Smooth muscle cell (in vitro differentiated cells): ENCODE measurements at regions not wholly inside any gene's neighbourhood (a gene's known extent, or its start where the extent isn't known, plus 50 kb on each side); places are given as distances from the start of the nearest gene placed in this dataset.

Experiments
- DNase-seq: peaks from one replicate; lab custom pipeline; 2025; ENCODE audit not compliant: unreplicated experiment; lab: John Stamatoyannopoulos, UW
- H2AFZ ChIP-seq: fragments of 200-600 bp; sonication (generic); 2 replicates; pipeline ENCODE4 v1.6.0; 2016; ENCODE audit warnings: antibody characterized with exemption, low read depth, mild to moderate bottlenecking
- H3F3A ChIP-seq: fragments of 200-600 bp; sonication (generic); 2 replicates; pipeline ENCODE4 v1.6.0; 2017; ENCODE audit warnings: antibody characterized with exemption, low read depth
- H3K27ac ChIP-seq: fragments of 200-600 bp; sonication (generic); 2 replicates; pipeline ENCODE4 v1.5.1; 2016; ENCODE audit warnings: low read depth, mild to moderate bottlenecking
- H3K27me3 ChIP-seq: fragments of 200-600 bp; sonication (generic); 2 replicates; pipeline ENCODE4 v1.6.1; 2016; ENCODE audit warnings: low read depth, mild to moderate bottlenecking
- H3K36me3 ChIP-seq: fragments of 200-600 bp; sonication (generic); 2 replicates; pipeline ENCODE4 v1.5.1; 2016; ENCODE audit warnings: low read depth
- H3K4me1 ChIP-seq: fragments of 200-600 bp; sonication (generic); 2 replicates; pipeline ENCODE4 v1.5.1; 2016; ENCODE audit warnings: low read depth
- H3K4me2 ChIP-seq: fragments of 200-600 bp; sonication (generic); 2 replicates; pipeline ENCODE4 v1.6.0; 2016; ENCODE audit warnings: mild to moderate bottlenecking
- H3K4me3 ChIP-seq: fragments of 200-600 bp; sonication (generic); 2 replicates; pipeline ENCODE4 v1.5.1; 2016; ENCODE audit warnings: mild to moderate bottlenecking
- H3K79me2 ChIP-seq: fragments of 200-600 bp; sonication (generic); 2 replicates; pipeline ENCODE4 v1.6.0; 2016; ENCODE audit warnings: low read depth, mild to moderate bottlenecking
- H3K9ac ChIP-seq: fragments of 200-600 bp; sonication (generic); 2 replicates; pipeline ENCODE4 v1.6.0; 2016; ENCODE audit warnings: low read depth
- H3K9me3 ChIP-seq: fragments of 200-600 bp; sonication (generic); replicated peaks from 2 replicates; pipeline ENCODE4 v1.5.1; 2016; ENCODE audit warnings: low read depth
- H4K20me1 ChIP-seq: fragments of 200-600 bp; sonication (generic); 2 replicates; pipeline ENCODE4 v1.6.0; 2016; ENCODE audit warnings: low read depth
- WGBS: methylation state at CpG from one replicate; pipeline ENCODE4 v1.1.7; 2016; ENCODE audit warnings: low lambda C conversion rate; 5-methylcytosine and 5-hydroxymethylcytosine counted together
- TF ChIP-seq, protein P1 (sequence below): fragments of 200-600 bp; sonication (generic); IDR thresholded peaks from 2 replicates; pipeline ENCODE4 v1.5.1; 2017; ENCODE audit warnings: borderline replicate concordance, mild to moderate bottlenecking, antibody characterized with exemption; ENCODE audit not compliant: insufficient read depth, poor library complexity, severe bottlenecking

DNA sequence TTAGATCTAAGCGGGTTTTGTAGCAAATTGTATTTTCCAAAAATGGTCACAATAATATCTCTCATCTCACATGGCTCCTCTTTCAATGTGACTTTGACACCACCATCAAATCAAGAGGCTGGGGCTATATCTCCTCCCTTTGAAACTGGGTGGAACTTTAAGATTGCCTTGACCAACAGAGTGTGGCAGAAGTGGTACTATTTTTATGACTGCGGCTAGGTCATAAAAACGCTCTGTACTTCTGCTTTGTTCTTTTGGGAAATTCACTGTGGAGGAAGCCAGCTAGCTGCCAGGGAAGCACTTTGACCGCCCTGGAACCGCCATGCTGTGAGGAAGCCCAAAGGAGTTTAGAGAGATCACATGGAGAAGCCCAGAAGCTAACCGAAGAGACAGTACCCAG lies 50.7 kb upstream of the ACOT11 start:
- H3K9me3 ChIP-seq = no peaks in the 10 kb centered on the region
- no peaks in the 10 kb centered on the region for H4K20me1 ChIP-seq
- 93% methylated on average over 6 of the region's 6 CpGs for WGBS
- H3F3A ChIP-seq = no peaks in the 10 kb centered on the region
- no peaks in the 10 kb centered on the region for H3K79me2 ChIP-seq
- no peak overlapping the region for H3K27ac ChIP-seq
- TF ChIP-seq, protein P1, sequence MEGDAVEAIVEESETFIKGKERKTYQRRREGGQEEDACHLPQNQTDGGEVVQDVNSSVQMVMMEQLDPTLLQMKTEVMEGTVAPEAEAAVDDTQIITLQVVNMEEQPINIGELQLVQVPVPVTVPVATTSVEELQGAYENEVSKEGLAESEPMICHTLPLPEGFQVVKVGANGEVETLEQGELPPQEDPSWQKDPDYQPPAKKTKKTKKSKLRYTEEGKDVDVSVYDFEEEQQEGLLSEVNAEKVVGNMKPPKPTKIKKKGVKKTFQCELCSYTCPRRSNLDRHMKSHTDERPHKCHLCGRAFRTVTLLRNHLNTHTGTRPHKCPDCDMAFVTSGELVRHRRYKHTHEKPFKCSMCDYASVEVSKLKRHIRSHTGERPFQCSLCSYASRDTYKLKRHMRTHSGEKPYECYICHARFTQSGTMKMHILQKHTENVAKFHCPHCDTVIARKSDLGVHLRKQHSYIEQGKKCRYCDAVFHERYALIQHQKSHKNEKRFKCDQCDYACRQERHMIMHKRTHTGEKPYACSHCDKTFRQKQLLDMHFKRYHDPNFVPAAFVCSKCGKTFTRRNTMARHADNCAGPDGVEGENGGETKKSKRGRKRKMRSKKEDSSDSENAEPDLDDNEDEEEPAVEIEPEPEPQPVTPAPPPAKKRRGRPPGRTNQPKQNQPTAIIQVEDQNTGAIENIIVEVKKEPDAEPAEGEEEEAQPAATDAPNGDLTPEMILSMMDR = no peak
- no peak overlapping the region for H3K9ac ChIP-seq
- H3K4me3 ChIP-seq = no peak overlapping the region
- no peak overlapping the region for H2AFZ ChIP-seq
- no peak for DNase-seq
- no peak overlapping the region for H3K4me2 ChIP-seq
- H3K27me3 ChIP-seq = no peaks in the 10 kb centered on the region
- H3K4me1 ChIP-seq = peaks cover 12% of the 10 kb centered on the region
- no peaks in the 10 kb centered on the region for H3K36me3 ChIP-seq

DNA sequence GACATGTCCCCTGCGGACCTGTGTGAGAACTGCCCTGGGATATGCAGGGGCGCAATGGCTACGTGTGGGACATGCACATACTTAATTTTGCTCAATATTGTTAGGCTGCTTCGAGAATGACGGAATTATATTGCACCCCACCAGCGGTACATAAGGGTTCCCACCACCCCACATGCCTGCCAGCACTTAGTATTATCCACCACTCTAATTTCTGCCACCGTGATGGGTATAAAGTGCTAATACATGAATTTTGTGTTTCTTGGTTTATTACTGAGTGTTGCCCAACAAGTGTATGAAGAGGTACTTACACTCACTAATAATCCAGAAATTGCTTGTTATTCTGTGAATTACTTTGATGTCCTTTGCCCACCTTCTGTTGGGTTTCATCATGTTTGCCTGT lies 52.1 kb upstream of the ACOT11 start:
- Histone ChIP-seq H3F3A (no peaks in the 10 kb centered on the region), H3K9ac (no peak overlapping the region), H3K79me2 (no peaks in the 10 kb centered on the region), H3K4me1 (peaks cover 15% of the 10 kb centered on the region), H3K4me2 (no peak overlapping the region), H3K27me3 (no peaks in the 10 kb centered on the region), H2AFZ (no peak overlapping the region), H3K27ac (no peak overlapping the region), H3K4me3 (no peak overlapping the region), H3K36me3 (no peaks in the 10 kb centered on the region), H4K20me1 (no peaks in the 10 kb centered on the region), H3K9me3 (no peaks in the 10 kb centered on the region)
- TF ChIP-seq, protein P1 = no peak
- 96% methylated on average over 7 of the region's 7 CpGs for WGBS
- DNase-seq = no peak

DNA sequence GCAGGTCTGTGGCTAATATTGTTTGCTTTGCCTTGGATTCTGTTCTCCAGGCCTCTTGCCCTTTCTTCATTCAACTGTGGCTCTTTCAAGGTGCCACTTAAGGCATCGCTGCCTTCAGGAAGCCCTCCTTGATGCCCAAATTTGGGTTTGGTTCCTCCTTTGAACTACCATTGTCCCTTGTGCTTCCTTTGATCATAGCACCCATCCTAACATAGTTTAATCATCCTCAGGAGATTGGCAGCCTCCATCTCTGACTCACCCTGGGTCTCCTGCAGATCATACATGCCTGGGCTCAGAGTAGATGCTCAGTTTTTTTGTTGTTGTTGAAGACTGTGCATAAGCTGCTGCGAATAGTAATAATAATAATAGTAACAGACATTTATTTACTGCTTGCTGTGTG lies 54.4 kb upstream of the ACOT11 start:
- TF ChIP-seq, protein P1 = no peak
- H4K20me1 ChIP-seq = no peaks in the 10 kb centered on the region
- H2AFZ ChIP-seq = no peak overlapping the region
- no peak overlapping the region for H3K4me2 ChIP-seq
- no peak overlapping the region for H3K9ac ChIP-seq
- DNase-seq = no peak
- H3F3A ChIP-seq = peaks cover 8% of the 10 kb centered on the region
- H3K9me3 ChIP-seq = no peaks in the 10 kb centered on the region
- no peaks in the 10 kb centered on the region for H3K27me3 ChIP-seq
- 93% methylated on average over 2 of the region's 2 CpGs for WGBS
- H3K79me2 ChIP-seq = no peaks in the 10 kb centered on the region
- H3K36me3 ChIP-seq = no peaks in the 10 kb centered on the region
- peaks cover 20% of the 10 kb centered on the region for H3K4me1 ChIP-seq
- H3K27ac ChIP-seq = no peak overlapping the region
- H3K4me3 ChIP-seq = no peak overlapping the region

DNA sequence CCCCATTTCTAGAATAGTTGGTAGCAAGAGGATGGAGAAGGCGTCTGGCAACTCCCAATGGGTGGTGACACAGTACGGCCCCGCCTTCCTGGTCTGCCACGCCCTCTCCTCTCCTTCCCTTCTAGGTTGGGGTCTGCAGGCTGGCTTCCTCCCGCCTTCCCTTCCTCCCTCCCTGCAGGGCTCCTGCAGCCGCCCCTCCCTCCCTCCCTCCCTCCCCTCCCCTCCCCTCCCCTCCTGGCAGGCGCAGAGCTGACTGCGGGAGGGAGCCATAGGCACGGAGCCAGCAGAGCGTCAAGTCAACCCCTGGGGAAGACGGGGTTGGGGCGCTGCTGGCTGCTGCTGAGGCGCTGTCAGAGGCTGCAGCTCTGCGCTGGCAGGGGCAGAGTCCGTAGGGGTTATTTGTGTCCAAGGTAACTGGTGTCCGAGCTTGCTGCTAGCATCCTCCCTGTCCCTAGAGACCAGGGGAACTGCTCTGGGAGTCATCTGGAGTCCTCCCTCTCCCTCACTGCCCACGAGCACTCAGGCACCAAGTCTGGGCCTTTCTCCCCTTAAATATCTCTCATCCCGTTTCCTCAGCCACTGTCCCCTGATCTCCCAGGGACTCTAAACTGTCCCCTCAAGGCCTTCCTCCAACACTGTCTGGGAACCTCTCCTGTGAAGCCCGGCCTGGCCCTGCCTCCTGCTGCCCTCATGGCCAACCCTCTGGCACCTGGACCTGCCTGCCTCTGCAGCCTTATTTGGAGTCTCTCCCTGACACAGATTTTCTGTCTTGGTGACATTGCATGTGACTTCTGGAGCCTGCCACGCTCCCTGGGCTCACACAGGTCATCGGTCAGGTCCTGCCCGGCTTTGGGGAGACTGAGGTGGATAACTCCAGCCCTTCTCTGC lies 57.4 kb upstream of the ACOT11 start:
- Histone ChIP-seq H3K9me3 (no peaks in the 10 kb centered on the region), H3K9ac (no peak overlapping the region), H3K27me3 (no peaks in the 10 kb centered on the region), H3K4me2 (peak overlapping the region; percentile 63), H2AFZ (no peak overlapping the region), H3K4me1 (peaks cover 28% of the 10 kb centered on the region), H3K27ac (no peak overlapping the region), H3K4me3 (no peak overlapping the region), H3K36me3 (no peaks in the 10 kb centered on the region), H3K79me2 (no peaks in the 10 kb centered on the region), H3F3A (peaks cover 8% of the 10 kb centered on the region), H4K20me1 (no peaks in the 10 kb centered on the region)
- TF ChIP-seq, protein P1 = no peak
- no peak for DNase-seq
- WGBS = 37% methylated on average over 14 of the region's 22 CpGs
